H9 (cell line): ENCODE measurements at regions not wholly inside any gene's neighbourhood (a gene's known extent, or its start where the extent isn't known, plus 50 kb on each side); places are given as distances from the start of the nearest gene placed in this dataset.

Experiments used
- DNase-seq: peaks from one replicate; pipeline ENCODE4 v3.0.0-alpha.2; 2017
- H2AFZ ChIP-seq: one replicate; pipeline ENCODE4 v1.6.1; 2013; ENCODE audit warnings: mild to moderate bottlenecking, low read length, control low read depth, moderate library complexity
- H2AK5ac ChIP-seq: 2 replicates; pipeline ENCODE4 v1.6.1; 2013; ENCODE audit warnings: low read length, control low read depth, mixed read lengths; ENCODE audit not compliant: insufficient read length
- H2BK120ac ChIP-seq: one replicate; pipeline ENCODE4 v1.6.1; 2013; ENCODE audit warnings: low read depth, mild to moderate bottlenecking, low read length, control low read depth, inconsistent platforms; ENCODE audit not compliant: poor library complexity, severe bottlenecking
- H2BK12ac ChIP-seq: 2 replicates; pipeline ENCODE4 v1.6.1; 2013; ENCODE audit warnings: low read length, control low read depth, mixed read lengths, low read depth; ENCODE audit not compliant: insufficient read length
- H2BK15ac ChIP-seq: 2 replicates; pipeline ENCODE4 v1.6.1; 2013; ENCODE audit warnings: low read depth, low read length, control low read depth
- H2BK20ac ChIP-seq: one replicate; pipeline ENCODE4 v1.6.1; 2013; ENCODE audit warnings: low read depth, mild to moderate bottlenecking, low read length, control low read depth, inconsistent platforms; ENCODE audit not compliant: poor library complexity, severe bottlenecking
- H2BK5ac ChIP-seq: 2 replicates; pipeline ENCODE4 v1.6.1; 2013; ENCODE audit warnings: low read length, control low read depth, mixed read lengths; ENCODE audit not compliant: insufficient read length
- H3K14ac ChIP-seq: 2 replicates; pipeline ENCODE4 v1.6.1; 2013; ENCODE audit warnings: low read length, control low read depth; ENCODE audit not compliant: insufficient read depth
- H3K18ac ChIP-seq: 2 replicates; pipeline ENCODE4 v1.6.1; 2013; ENCODE audit warnings: low read depth, mild to moderate bottlenecking, mixed read lengths, low read length, control low read depth; ENCODE audit not compliant: insufficient read length
- H3K23ac ChIP-seq: 2 replicates; pipeline ENCODE4 v1.6.1; 2013; ENCODE audit warnings: low read length, control low read depth, mixed read lengths, low read depth; ENCODE audit not compliant: insufficient read length
- H3K23me2 ChIP-seq: 2 replicates; pipeline ENCODE4 v1.6.1; 2013; ENCODE audit warnings: low read depth, mild to moderate bottlenecking, mixed read lengths, low read length, control low read depth; ENCODE audit not compliant: insufficient read length, poor library complexity, severe bottlenecking
- H3K27ac ChIP-seq: 2 replicates; pipeline ENCODE4 v1.5.1; 2013; ENCODE audit warnings: low read length, control low read depth, mixed read lengths, low read depth; ENCODE audit not compliant: insufficient read length
- H3K27me3 ChIP-seq: 2 replicates; pipeline ENCODE4 v1.6.1; 2013; ENCODE audit warnings: low read length, control low read depth, inconsistent platforms; ENCODE audit not compliant: insufficient read depth
- H3K4ac ChIP-seq: 2 replicates; pipeline ENCODE4 v1.6.1; 2013; ENCODE audit warnings: low read depth, mild to moderate bottlenecking, control low read depth, inconsistent platforms, low read length, moderate library complexity
- H3K4me1 ChIP-seq: 2 replicates; pipeline ENCODE4 v1.6.1; 2013; ENCODE audit warnings: low read length, control low read depth, inconsistent platforms; ENCODE audit not compliant: insufficient read depth
- H3K4me2 ChIP-seq: 2 replicates; pipeline ENCODE4 v1.6.1; 2013; ENCODE audit warnings: low read length, control low read depth, mixed read lengths; ENCODE audit not compliant: insufficient read length, insufficient read depth
- H3K56ac ChIP-seq: 2 replicates; pipeline ENCODE4 v1.6.1; 2013; ENCODE audit warnings: low read depth, mild to moderate bottlenecking, mixed read lengths, low read length, control low read depth; ENCODE audit not compliant: insufficient read length
- H3K79me1 ChIP-seq: 2 replicates; pipeline ENCODE4 v1.6.1; 2013; ENCODE audit warnings: low read depth, mild to moderate bottlenecking, moderate library complexity, low read length, control low read depth, inconsistent platforms; ENCODE audit not compliant: insufficient read depth, poor library complexity, severe bottlenecking
- H3K79me2 ChIP-seq: 2 replicates; pipeline ENCODE4 v1.6.1; 2013; ENCODE audit warnings: low read length, control low read depth, inconsistent platforms; ENCODE audit not compliant: insufficient read depth
- H3K9ac ChIP-seq: 2 replicates; pipeline ENCODE4 v1.6.1; 2013; ENCODE audit warnings: low read length, control low read depth, mixed read lengths; ENCODE audit not compliant: insufficient read length; ENCODE audit errors: extremely low read depth
- H3K9me3 ChIP-seq: one replicate; pipeline ENCODE4 v1.6.1; 2013; ENCODE audit warnings: low read depth, low read length, inconsistent platforms; ENCODE audit not compliant: control insufficient read depth
- H3T11ph ChIP-seq: one replicate; pipeline ENCODE4 v1.6.1; 2013; ENCODE audit warnings: mild to moderate bottlenecking, low read length, control low read depth, inconsistent platforms
- H4K20me1 ChIP-seq: one replicate; pipeline ENCODE4 v1.6.1; 2013; ENCODE audit not compliant: control insufficient read depth, insufficient read length, insufficient read depth
- H4K5ac ChIP-seq: 2 replicates; pipeline ENCODE4 v1.6.1; 2013; ENCODE audit warnings: low read depth, mild to moderate bottlenecking, mixed read lengths, low read length, control low read depth; ENCODE audit not compliant: insufficient read length
- H4K8ac ChIP-seq: replicated peaks from 2 replicates; pipeline ENCODE4 v1.6.1; 2013; ENCODE audit warnings: low read length, control low read depth, mixed read lengths, low read depth; ENCODE audit not compliant: insufficient read length
- H4K91ac ChIP-seq: 2 replicates; pipeline ENCODE4 v1.6.1; 2013; ENCODE audit warnings: low read depth, mild to moderate bottlenecking, moderate library complexity, mixed read lengths, low read length, control low read depth; ENCODE audit not compliant: insufficient read length
- H3K27ac Mint-ChIP-seq, 3 experiments: 2 replicates in 2 of 3; 3 replicates in 1 of 3; pipeline ENCODE4 v1.8.0; 2020 to 2021; ENCODE audit warnings: mixed read lengths in 3 of 3, mild to moderate bottlenecking in 1 of 3, moderate library complexity in 1 of 3
- H3K27me3 Mint-ChIP-seq: 2 replicates; pipeline ENCODE4 v1.8.0; 2021; ENCODE audit warnings: low read depth, mild to moderate bottlenecking, moderate library complexity, mixed read lengths
- H3K36me3 Mint-ChIP-seq, 3 experiments: 2 replicates in 2 of 3; 3 replicates in 1 of 3; pipeline ENCODE4 v1.8.0; 2020 to 2021; ENCODE audit warnings: low read depth in 3 of 3, mixed read lengths in 3 of 3; ENCODE audit not compliant: insufficient read depth in 1 of 3
- H3K4me1 Mint-ChIP-seq, 2 experiments: 2 replicates each; pipeline ENCODE4 v1.8.0; 2020; ENCODE audit warnings: mixed read lengths in 2 of 2
- H3K4me3 Mint-ChIP-seq, 2 experiments: 2 replicates in 1 of 2; 3 replicates in 1 of 2; pipeline ENCODE4 v1.8.0; 2020 to 2021; ENCODE audit warnings: mild to moderate bottlenecking in 2 of 2, mixed read lengths in 2 of 2, moderate library complexity in 1 of 2
- H3K9me3 Mint-ChIP-seq, 2 experiments: 2 replicates in 1 of 2; 3 replicates in 1 of 2; pipeline ENCODE4 v1.8.0; 2020; ENCODE audit warnings: mild to moderate bottlenecking in 2 of 2, mixed read lengths in 2 of 2, moderate library complexity in 1 of 2
- WGBS: extraction: QIAGEN DNeasy Blood & Tissue Kit; methylation state at CpG from one replicate; pipeline ENCODE4 v1.1.7; 2013; ENCODE audit warnings: missing lambda C conversion rate, low lambda C conversion rate, mixed read lengths; ENCODE audit not compliant: insufficient read length; ENCODE audit errors: extremely low coverage; 5-methylcytosine and 5-hydroxymethylcytosine counted together
- TF ChIP-seq, protein P1 (sequence below): fragments of 200-600 bp; sonication (generic); conservative IDR thresholded peaks from 3 replicates; pipeline ENCODE4 v1.8.0; 2021; ENCODE audit warnings: antibody characterized with exemption, mild to moderate bottlenecking

DNA sequence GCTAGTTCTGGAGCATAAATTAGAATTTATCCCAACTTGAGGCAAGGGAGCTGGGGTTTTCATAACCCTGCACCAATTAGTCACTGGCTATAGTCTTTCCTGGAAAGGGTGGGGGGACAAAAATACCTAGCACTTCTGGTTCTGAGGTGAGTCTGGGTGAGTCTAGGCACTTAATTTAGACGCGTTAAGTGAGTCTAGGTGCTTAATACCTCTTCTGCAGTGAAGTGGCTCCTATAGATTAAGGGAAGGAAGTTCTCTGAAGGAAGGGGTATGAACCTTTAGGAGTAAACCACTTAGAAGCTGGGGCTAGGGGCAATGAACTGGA lies 251.7 kb downstream of the EFCAB11 start:
- H2BK5ac ChIP-seq, result no peak overlapping the region
- H3K27ac Mint-ChIP-seq, result no peak overlapping the region

More for the DNA sequence above, 251.7 kb downstream of the EFCAB11 start:
- Histone ChIP-seq H2BK12ac (no peak overlapping the region), H2BK20ac (no peak overlapping the region), H3K23ac (no peak overlapping the region), H3K4ac (no peak overlapping the region), H3K9ac (no peak overlapping the region), H2AK5ac (no peak overlapping the region), H3K56ac (no peak overlapping the region), H4K91ac (no peak overlapping the region), H3K27ac (no peak overlapping the region), H4K20me1 (no peaks in the 10 kb centered on the region), H3T11ph (no peak overlapping the region), H3K79me2 (no peaks in the 10 kb centered on the region), H2BK120ac (no peak overlapping the region), H3K4me1 (no peaks in the 10 kb centered on the region; the same call in 1 of the 2 replicates), H3K14ac (no peak overlapping the region), H3K23me2 (peaks cover 4% of the 10 kb centered on the region), H4K5ac (no peak overlapping the region), H3K4me2 (no peak overlapping the region), H2AFZ (no peak overlapping the region), H2BK15ac (no peak overlapping the region), H3K79me1 (no peaks in the 10 kb centered on the region), H4K8ac (no peak overlapping the region), H3K27me3 (no peaks in the 10 kb centered on the region; the same call in 1 of the 2 replicates), H3K18ac (no peak overlapping the region), H3K9me3 (no peaks in the 10 kb centered on the region)
- Mint-ChIP-seq H3K4me1 (peaks cover 13 to 18% of the 10 kb centered on the region in 2 experiments), H3K36me3 (peaks cover 0 to 11% (median 8%) of the 10 kb centered on the region in 3 experiments; a peak in 4 of 7 replicates), H3K27me3 (peaks cover 38% of the 10 kb centered on the region), H3K4me3 (no peak overlapping the region), H3K9me3 (peaks cover 16 to 19% of the 10 kb centered on the region in 2 experiments; a peak in 4 of 5 replicates)
- WGBS, result no CpG with 5 or more reads among the region's 2 CpGs
- no peak for DNase-seq
- TF ChIP-seq, protein P1, sequence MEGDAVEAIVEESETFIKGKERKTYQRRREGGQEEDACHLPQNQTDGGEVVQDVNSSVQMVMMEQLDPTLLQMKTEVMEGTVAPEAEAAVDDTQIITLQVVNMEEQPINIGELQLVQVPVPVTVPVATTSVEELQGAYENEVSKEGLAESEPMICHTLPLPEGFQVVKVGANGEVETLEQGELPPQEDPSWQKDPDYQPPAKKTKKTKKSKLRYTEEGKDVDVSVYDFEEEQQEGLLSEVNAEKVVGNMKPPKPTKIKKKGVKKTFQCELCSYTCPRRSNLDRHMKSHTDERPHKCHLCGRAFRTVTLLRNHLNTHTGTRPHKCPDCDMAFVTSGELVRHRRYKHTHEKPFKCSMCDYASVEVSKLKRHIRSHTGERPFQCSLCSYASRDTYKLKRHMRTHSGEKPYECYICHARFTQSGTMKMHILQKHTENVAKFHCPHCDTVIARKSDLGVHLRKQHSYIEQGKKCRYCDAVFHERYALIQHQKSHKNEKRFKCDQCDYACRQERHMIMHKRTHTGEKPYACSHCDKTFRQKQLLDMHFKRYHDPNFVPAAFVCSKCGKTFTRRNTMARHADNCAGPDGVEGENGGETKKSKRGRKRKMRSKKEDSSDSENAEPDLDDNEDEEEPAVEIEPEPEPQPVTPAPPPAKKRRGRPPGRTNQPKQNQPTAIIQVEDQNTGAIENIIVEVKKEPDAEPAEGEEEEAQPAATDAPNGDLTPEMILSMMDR, result no peak
